ENCODE measurements at regions not wholly inside any gene's neighbourhood (a gene's known extent, or its start where the extent isn't known, plus 50 kb on each side); places are given as distances from the start of the nearest gene placed in this dataset.

DNA sequence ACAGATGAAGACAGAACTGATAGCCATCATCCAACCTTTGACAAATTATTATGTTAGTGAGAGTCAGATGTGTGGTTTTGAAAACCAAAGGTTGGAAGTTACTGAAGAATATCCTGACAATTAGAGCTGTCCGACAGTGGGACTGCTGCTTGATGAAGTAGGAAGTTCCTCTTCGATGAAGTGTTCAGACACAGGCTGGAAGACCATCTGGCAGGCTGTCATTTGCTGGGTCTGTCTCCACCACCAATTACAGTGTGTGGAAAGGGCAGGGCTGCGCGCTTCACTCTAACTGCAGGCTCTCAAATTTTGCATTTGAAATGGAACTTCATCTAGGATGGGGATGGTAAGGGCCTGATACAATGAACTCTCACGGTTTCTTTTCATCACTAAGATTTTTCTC is 313.8 kb downstream of the PIK3C3 start:
- TF ChIP-seq CTCF (IDR thresholded peaks at IDR 0.05) (no peak), POLR2A (IDR thresholded peaks at IDR 0.05) (no peak)
